Neural crest cell (in vitro differentiated cells): ENCODE measurements at regions not wholly inside any gene's neighbourhood (a gene's known extent, or its start where the extent isn't known, plus 50 kb on each side); places are given as distances from the start of the nearest gene placed in this dataset.

ENCODE experiments used
- DNase-seq: peaks from one replicate; pipeline ENCODE4 v3.0.0; 2021; ENCODE audit warnings: low read depth, mixed read lengths, low spot score
- H3K27ac Mint-ChIP-seq: one replicate; pipeline ENCODE4 v1.8.0; 2021; ENCODE audit warnings: mild to moderate bottlenecking, mixed read lengths; ENCODE audit not compliant: unreplicated experiment
- H3K27me3 Mint-ChIP-seq: 2 replicates; pipeline ENCODE4 v1.8.0; 2021; ENCODE audit warnings: low read depth, mild to moderate bottlenecking, mixed read lengths
- H3K36me3 Mint-ChIP-seq: 2 replicates; pipeline ENCODE4 v1.8.0; 2021; ENCODE audit warnings: low read depth, mild to moderate bottlenecking, mixed read lengths
- H3K4me1 Mint-ChIP-seq: 2 replicates; pipeline ENCODE4 v1.8.0; 2021; ENCODE audit warnings: mixed read lengths
- H3K4me3 Mint-ChIP-seq: one replicate; pipeline ENCODE4 v1.8.0; 2021; ENCODE audit warnings: mild to moderate bottlenecking, mixed read lengths
- H3K9me3 Mint-ChIP-seq: 2 replicates; pipeline ENCODE4 v1.8.0; 2021; ENCODE audit warnings: mixed read lengths
- TF ChIP-seq, protein P1 (sequence below): fragments of 200-600 bp; sonication (generic); conservative IDR thresholded peaks from 2 replicates; pipeline ENCODE4 v1.5.0; 2021; ENCODE audit warnings: antibody characterized with exemption, mild to moderate bottlenecking

DNA sequence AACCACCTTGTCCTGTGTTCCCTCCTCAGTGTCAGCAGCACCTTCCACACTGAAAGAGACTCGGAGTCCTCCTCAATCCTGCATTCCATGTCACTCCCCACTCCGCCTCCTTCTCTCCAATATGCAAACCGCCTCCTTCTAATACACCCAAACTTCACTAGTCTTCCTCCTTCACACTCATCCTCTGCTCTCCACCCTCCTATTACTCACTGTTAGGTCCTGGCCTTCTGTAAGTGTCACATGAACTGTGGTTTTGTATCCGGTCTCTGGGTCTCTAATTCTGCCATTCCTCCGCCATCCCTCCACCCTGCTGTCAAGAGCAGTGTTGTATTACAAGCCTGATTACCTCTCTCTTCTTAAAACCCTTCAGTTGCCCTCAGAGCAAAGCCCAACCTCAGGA lies 200.5 kb upstream of the CDYL start:
- H3K4me1 Mint-ChIP-seq, result no peaks in the 10 kb centered on the region
- H3K4me3 Mint-ChIP-seq, result no peak overlapping the region
- TF ChIP-seq, protein P1, sequence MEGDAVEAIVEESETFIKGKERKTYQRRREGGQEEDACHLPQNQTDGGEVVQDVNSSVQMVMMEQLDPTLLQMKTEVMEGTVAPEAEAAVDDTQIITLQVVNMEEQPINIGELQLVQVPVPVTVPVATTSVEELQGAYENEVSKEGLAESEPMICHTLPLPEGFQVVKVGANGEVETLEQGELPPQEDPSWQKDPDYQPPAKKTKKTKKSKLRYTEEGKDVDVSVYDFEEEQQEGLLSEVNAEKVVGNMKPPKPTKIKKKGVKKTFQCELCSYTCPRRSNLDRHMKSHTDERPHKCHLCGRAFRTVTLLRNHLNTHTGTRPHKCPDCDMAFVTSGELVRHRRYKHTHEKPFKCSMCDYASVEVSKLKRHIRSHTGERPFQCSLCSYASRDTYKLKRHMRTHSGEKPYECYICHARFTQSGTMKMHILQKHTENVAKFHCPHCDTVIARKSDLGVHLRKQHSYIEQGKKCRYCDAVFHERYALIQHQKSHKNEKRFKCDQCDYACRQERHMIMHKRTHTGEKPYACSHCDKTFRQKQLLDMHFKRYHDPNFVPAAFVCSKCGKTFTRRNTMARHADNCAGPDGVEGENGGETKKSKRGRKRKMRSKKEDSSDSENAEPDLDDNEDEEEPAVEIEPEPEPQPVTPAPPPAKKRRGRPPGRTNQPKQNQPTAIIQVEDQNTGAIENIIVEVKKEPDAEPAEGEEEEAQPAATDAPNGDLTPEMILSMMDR, result no peak
- DNase-seq, result no peak
- peaks cover 7% of the 10 kb centered on the region for H3K36me3 Mint-ChIP-seq
- H3K27ac Mint-ChIP-seq, result no peak overlapping the region
- H3K9me3 Mint-ChIP-seq, result peaks cover 2% of the 10 kb centered on the region
- no peaks in the 10 kb centered on the region for H3K27me3 Mint-ChIP-seq

DNA sequence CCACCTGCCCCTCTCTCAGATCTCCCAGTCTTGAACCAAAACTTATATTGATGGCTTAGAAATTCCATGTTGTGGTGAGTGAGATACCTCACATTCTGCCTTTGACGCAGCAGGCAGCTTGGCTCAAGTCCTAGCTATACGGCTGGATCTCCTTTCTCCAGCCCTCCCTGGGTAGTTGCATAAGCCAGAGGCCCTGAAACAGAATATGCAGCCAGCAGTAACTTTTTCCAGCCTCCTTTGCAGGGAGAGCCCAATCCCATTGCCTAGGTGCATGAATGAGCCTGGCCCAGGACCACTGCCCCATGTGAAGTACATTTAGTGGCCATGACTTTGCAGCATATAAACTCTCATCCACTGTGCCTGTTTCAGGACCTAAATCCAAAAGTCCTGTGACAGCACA lies 202.2 kb upstream of the CDYL start:
- Mint-ChIP-seq H3K27ac (no peak overlapping the region), H3K4me1 (no peaks in the 10 kb centered on the region), H3K4me3 (no peak overlapping the region), H3K9me3 (no peaks in the 10 kb centered on the region), H3K27me3 (no peaks in the 10 kb centered on the region), H3K36me3 (peaks cover 7% of the 10 kb centered on the region)
- DNase-seq, result no peak
- TF ChIP-seq, protein P1, result no peak

DNA sequence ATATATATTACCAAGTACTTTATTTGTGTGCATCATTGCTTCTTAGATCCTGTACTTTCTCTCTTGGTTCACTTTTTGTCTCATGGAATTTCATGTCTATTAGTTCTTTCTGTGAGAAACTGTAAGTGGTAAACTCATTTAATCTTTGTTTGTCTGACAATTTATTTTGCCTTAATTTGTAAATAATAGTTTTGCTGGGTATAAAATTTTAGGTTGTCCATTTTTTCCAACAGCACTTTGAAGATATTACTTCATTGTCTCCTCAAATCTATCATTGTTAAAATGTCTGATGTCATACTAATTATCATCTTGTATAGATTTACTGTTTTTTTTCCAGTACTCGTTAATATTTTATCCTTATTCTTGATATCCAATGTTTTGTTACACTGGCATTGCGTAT lies 205.2 kb upstream of the CDYL start:
- TF ChIP-seq, protein P1, result no peak
- Mint-ChIP-seq H3K36me3 (peaks cover 7% of the 10 kb centered on the region), H3K27ac (no peak overlapping the region)

DNA sequence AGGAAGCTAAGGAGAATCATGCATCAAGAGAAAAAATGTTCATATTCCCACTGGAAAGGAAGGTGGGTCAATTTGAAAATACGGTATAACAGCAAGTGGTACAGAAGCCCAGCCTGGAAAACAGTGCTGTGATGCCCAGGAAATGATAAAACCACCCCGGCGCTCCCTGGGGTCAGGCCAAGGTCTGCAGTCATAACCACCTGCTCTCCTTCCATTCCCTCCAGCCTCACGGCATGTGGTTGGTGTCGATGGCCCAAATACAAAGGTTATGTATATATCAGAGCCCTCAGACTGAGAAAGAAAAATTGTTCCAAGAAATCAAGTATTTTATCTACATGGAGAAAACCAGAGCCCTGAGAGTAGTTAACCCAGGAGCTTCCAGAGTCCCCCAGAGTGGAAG lies 208.1 kb upstream of the CDYL start:
- Mint-ChIP-seq H3K4me1 (peaks cover 9% of the 10 kb centered on the region), H3K36me3 (peaks cover 3% of the 10 kb centered on the region), H3K4me3 (no peak overlapping the region), H3K27ac (no peak overlapping the region), H3K9me3 (no peaks in the 10 kb centered on the region), H3K27me3 (no peaks in the 10 kb centered on the region)
- no peak for DNase-seq
- TF ChIP-seq, protein P1, result no peak

More for the DNA sequence above, 205.2 kb upstream of the CDYL start:
- Mint-ChIP-seq H3K4me3 (no peak overlapping the region), H3K9me3 (no peaks in the 10 kb centered on the region), H3K4me1 (peaks cover 5% of the 10 kb centered on the region), H3K27me3 (no peaks in the 10 kb centered on the region)
- no peak for DNase-seq

DNA sequence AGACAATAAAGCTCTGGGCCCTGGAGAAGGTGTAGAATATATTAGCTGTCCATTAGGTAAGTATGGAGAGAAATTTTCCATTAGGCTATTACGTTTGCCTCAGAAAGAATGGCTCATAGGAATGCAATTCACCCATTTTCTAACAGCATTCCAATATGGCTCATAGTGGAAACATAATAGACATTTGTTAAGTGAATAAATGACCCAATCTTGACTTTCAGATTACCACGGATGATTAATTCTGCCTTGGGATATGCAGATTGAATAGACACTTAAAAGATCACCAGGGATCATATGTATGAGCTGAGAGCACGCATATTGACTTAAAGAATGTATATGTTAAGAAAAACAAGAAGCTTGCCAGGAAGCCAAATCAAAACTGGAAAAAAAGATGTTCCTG lies 209.1 kb upstream of the CDYL start:
- no peak overlapping the region for H3K4me3 Mint-ChIP-seq
- H3K36me3 Mint-ChIP-seq, result peaks cover 3% of the 10 kb centered on the region

More for the DNA sequence above, 209.1 kb upstream of the CDYL start:
- no peaks in the 10 kb centered on the region for H3K27me3 Mint-ChIP-seq
- TF ChIP-seq, protein P1, result no peak
- DNase-seq, result no peak
- H3K27ac Mint-ChIP-seq, result no peak overlapping the region
- peaks cover 11% of the 10 kb centered on the region for H3K4me1 Mint-ChIP-seq
- H3K9me3 Mint-ChIP-seq, result no peaks in the 10 kb centered on the region
